ENCODE measurements at regions not wholly inside any gene's neighbourhood (a gene's known extent, or its start where the extent isn't known, plus 50 kb on each side); places are given as distances from the start of the nearest gene placed in this dataset.

DNA sequence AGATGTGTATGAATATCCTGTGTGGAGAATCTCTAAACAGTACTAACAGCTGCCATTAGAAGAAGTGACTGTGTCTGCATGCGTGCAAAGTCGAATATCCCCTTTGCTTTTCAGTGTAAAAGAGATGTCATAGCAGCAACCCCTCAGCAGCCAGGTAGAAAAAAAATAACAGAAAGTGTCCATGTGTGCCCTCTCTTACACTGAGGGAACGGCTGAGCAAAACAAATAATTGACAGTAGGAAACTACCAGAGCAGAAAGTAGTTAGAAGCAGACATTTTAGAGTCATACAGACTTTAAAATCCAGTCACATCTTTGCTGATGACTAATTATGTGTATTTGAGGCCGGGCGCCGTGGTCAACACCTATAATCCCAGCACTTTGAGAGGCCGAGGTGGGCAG lies 370.8 kb downstream of the GPM6A start:
- DNase-seq (ENCODE audit: low spot score) = no peak

DNA sequence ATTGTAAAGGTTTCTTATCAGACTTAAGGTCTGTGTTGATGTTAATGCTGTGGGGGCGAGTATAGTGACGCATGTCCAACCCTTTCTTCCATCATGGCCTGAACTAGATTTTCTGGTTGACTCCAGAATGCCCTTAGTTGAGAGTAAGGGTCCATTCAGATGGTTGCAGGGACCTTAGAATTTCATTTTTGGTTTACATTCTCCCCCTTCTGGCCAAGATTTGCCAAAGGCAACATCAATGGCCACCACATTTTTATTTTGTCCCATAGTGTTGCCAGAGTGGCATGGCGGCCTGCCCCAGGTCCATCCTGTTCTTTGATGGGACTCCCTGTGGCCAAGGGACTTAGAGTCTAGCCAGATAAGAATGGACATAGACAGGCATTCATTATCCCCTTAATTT lies 368.5 kb downstream of the GPM6A start:
- DNase-seq (ENCODE audit: low spot score) = no peak

DNA sequence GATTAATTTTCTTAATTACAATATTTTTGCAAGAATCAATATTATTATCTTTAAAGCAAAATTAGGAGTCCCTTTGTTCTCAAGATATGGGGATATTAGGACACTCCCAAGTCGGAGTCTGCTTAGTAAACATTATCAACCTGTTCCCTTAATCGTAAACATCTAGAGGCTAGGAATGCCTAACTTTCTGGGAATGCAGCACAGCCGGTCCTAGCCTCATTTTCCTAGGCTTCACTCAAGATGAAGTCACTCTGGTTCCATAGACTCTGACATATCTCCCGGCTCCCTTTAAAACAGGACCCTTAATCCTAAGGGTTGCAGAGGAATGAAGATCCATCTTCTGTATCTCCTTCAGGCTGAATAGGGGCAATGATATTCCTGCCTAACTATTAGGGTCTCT lies 367.6 kb downstream of the GPM6A start:
- DNase-seq (ENCODE audit: low spot score) = no peak

DNA sequence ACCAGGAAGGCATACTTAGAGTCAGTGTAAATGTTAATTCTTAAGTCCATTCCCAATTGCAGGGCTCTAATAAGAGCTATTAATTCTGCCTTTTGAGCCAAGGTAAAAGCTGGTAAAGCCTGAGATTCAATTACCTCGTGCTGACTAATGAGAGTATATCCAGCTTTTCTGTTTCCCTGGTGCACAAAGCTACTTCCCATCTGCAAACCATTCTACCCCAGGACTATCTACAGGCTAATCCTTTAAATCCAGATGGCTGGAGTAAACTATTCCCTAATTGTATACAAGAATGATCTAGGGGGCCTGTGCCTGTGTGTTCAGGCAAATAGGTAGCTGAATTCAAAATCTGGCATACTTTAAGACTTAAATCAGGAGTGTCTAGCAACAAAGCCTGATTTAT lies 365.0 kb downstream of the GPM6A start:
- no peak for DNase-seq (ENCODE audit: low spot score)

DNA sequence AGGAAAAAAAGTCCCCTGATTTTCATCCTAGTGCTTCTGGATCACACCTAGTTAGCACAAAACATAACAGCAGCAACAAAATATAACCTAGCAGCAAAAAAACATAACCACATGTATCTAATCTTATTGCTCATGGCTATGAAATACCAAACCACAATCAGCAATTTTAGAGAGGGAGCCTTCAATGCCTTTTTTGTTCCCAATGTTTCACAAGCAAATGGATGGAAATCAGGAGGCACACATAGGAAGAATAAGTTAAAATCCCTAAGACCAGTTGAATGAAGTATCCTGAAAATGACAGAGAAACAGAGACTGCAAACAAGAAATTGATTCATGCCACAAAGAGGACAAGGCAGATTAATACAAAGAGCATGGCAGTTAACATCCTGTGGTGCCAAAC lies 361.6 kb downstream of the GPM6A start:
- no peak for DNase-seq (ENCODE audit: low spot score)

DNA sequence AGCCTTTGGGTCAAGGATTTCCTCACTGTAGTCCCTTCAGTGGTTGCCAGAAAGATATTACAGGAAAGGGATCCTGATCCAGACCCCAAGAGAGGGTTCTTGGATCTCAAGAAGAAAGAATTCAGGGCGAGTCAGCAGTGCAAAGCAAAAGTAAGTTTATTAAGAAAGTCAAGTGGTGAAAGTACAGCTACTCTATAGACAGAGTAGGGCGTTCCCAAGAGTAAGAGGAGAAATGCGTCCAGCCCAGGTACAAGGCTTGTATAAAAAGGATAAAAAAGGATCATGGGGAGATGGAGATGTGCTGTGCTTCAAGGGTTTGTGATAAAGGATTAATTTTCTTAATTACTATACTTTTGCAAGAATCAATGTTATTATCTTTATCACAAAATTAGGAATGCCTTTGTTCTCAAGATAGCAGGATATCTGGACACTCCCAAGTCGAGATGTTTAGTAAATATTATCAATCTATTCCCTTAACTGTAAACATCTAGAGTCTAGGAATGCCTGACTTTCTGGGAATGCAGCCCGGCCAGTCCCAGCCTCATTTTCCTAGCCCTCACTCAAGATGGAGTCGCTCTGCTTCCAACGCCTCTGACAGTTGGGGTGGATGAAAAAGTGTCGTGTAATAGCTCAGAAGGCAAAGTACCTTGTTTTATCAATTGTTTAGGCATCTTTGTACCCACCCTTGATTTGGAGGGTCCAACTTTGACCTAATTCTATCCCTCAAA lies 360.7 kb downstream of the GPM6A start:
- no peak for DNase-seq (ENCODE audit: low spot score)

DNA sequence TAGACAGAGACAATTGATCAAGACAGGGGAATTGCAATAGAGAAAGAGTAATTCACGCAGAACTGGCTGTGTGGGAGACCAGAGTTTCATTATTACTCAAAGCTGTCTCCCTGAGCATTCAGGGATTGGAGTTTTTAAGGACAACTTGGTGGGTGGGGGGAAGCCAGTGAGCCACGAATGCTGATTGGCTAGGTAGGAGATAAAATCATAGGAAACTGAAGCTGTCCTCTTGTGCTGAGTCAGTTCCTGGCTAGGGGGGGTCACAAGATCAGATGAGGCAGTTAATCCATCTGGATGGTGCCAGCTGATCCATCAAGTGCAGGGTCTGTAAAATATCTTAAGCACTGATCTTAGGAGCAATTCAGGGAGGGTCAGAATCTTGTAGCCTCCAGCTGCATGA lies 358.6 kb downstream of the GPM6A start:
- DNase-seq (ENCODE audit: low spot score) = no peak

DNA sequence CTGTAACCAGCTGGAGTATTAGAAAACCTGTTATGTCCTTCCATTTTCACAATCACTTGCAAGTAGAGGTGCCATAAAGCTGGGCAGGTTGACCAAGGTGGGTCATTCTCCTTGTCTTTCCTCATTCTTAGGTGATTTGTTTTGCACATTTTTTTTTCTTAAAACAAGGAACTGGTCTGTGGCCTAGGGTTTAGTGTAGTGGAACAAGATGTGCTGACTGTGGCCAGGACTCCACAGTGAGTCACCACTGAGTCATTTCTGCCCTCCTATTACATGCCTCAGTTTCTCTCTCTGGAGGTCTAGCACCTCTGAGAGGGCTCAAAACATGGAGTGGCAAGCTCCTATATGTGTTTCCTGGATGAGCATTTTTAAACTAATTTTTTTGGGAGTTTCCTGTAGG lies 355.9 kb downstream of the GPM6A start:
- no peak for DNase-seq (ENCODE audit: low spot score)

DNA sequence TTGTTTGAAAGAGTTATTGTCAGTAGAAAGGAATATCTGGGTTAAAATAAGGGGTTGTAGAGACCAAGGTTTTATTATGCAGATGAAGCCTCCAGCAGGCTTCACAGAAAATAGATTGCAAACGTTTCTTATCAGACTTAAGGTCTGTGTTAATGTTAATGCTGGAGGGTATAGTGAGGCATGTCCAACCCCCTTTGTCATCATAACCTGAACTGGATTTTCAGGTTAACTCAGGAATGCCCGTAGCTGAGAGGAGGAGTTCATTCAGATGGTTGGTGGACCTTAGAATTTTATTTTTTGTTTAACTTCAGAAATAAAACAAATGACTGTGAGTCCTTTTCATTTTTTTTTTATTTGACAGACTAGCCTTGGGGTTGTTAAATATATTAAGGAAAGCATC lies 354.1 kb downstream of the GPM6A start:
- no peak for DNase-seq (ENCODE audit: low spot score)

DNA sequence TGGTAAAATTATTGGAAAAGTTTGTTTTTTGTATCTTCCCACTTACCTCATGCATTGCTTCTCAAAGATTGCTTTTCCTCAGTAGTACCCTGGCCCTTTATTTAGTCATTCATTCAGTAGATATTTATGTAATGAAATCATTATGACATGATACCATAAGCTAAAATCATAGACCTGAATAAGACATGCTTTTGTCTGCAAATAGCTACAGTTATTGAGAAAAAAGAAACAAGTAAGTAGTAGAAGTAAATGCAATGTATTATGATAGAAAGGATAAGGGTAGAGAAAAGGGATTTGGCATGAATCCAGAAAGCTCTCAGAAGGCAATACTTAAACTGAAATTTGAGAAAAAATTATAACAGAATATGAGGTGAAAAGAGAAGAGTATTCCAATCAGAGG lies 352.5 kb downstream of the GPM6A start:
- no peak for DNase-seq (ENCODE audit: low spot score)

DNA sequence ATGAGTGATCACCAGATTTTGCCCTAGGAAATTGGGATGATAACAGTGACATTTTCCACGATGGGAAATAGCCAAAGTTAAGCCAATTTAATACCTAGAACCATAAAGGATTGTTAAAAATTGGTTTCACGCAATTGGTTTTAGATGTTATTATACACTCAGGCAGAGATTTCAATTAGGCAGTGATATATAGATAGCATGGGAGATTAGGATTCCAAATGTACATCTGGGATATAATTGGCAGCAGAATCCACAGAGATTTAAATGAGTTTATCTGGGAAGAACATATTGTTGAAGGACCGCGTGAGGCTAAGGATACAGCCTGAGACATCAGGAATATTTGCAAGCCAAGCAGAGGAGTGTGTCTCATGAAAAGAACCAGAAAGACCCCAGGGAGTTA lies 351.6 kb downstream of the GPM6A start:
- no peak for DNase-seq (ENCODE audit: low spot score)

DNA sequence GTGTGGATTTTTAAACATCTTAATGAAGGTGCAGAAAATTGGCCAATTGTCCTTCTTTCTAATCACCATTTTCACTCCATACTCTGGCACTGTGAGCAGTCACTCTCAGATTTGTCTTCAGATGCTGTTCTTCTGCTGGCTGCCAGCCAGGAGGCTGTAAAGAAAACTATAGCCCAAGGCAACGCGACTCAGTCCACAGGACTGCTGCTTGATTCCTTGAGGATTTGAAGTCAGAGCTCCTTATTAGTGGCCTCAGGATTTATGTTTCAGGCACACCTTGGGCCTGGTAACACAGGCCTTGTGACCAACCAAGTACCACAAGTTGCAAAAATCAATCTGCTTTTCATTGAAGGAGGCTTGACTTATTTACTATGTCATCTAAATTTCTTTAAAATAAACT lies 342.6 kb downstream of the GPM6A start:
- no peak for DNase-seq (ENCODE audit: low spot score)

DNA sequence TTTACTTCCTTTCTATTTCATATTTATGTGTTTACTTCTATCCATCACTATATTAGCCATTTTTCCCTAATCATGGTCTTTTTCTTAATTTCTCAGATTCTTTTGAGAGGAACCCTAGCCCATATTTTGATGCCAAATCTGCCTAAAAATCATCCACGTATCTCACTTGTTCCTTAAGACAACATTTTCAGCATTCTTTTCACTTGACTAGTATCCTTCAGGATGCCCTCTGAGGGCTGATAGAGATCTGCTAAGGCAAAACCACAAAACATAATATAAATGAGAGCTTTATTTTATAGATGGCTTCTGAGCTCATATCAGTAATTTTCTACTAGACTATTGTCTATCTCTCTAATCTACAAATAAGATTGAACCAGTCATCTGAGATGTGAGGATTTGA lies 341.9 kb downstream of the GPM6A start:
- no peak for DNase-seq (ENCODE audit: low spot score)

DNA sequence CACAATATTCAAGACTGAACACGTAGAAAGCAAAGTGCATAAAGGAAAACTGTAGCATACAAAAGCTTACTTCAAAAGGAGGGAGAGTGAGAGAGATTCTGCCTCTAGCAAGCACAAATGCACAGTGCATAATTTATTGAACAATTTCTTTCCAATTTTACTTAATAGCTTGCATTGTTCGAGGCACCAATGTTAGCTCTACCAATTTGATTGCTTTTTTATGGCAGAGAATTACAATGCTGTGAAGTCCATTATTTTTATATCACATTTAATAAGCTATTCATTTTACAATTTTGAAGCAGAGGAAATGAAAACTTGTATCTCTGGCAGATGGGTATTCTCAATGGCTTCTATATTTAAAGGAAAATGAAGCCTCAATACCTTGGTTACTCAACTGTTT lies 331.7 kb downstream of the GPM6A start:
- DNase-seq (ENCODE audit: low spot score) = no peak

DNA sequence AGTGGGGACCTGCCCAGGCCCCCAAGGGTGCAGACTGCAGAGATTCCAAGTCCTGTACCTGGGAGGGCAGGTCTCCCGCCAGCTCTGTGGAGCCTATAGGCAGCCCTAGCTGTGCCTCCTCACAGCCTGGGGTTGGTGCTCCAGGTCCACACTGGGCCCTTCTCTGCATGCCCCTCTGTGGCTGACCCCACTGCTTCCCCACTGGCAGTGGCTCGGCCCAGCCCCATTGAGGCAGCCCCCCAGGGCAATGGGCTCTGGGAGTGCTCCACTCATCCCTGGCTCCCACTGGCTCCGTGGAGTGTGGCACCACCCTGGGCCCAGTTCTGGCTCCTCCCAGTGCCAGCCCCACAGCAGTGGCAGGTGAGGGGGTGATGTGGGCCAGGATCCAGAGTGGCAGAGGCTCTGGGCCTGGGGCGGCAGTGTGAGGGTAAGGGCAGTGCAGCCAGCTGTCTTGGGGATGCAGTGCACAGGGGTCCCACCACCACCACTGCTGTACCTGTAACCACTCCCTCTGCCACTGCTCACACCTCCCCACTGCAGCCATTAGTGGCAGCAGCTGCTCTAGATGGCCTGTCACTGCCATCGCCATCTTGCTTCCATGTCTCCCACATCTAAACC lies 312.2 kb downstream of the GPM6A start:
- DNase-seq (ENCODE audit: low spot score) = no peak

DNA sequence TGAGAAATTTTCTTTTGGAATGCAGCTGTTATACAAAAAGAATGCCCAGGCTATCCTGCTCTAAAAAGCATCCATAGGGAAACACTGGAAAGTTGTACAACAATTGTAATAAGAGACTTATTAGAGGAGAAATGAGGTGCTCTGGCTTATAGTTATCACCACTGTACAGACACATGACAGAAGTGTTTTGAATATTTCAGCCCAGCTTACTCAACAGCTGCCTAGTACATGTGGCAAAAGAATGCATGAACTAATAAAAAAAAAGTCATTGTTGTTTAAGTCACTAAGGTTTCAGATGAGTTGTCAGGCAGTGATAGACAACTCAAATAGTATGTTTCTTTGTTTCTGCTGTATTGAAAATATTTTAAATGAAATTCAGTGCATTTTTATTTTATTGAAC lies 307.7 kb downstream of the GPM6A start:
- no peak for DNase-seq (ENCODE audit: low spot score)

DNA sequence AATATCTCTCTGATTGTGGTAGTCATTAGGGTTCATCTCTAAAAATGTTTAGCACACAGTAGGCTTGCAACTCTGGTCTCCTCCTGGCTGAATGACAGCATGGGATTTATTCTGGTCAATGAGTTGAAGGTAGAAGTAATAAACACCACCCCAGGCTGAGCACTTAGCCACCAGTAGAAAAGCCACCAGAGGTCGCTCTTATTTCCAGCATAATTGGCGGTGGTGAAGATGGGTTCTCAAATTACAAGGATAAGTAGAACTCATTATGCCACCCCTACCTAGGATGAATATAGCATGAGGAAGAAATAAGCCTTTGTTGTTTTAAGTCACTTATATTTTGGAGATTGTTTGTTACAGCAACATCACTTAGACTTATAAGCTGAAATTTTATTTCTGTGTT lies 302.7 kb downstream of the GPM6A start:
- peak; percentile 8 for DNase-seq (ENCODE audit: low spot score)

DNA sequence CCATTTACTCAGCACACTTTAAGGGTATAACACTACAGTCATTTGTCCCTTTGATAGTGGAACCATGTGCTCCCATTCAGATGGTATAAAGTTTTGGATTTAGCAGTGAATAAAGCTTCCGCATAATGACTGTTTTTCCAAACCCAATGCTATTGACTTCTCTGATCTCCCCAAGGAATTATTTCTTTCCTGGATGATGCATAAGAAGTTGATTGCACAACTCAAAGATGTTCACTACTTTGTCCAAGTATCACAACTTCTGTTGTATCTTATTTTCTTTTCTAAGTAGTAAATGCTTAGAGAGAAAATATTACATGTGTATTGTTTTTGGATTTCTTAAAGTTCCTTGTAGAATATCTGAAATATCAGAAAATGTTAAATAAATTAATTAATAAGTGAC lies 300.2 kb downstream of the GPM6A start:
- no peak for DNase-seq (ENCODE audit: low spot score)

DNA sequence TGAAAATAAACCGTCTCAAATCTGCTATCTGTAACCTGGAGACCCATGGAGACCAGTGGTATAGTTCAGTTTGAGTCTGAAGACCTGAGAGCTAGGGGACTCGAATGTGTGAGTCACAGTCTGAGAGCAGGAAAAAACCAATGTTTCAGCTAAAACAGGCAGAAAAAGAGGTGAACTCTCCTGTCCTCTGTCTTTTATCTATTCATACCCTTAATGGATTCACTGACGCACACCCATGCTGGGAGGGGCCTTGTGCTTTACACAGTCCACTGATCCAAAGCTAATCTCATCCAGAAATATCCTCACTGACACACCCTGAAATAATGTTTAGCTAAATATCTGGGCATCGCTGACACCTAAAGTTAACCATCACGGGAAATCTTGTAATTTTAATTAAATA lies 297.9 kb downstream of the GPM6A start:
- no peak for DNase-seq (ENCODE audit: low spot score)

DNA sequence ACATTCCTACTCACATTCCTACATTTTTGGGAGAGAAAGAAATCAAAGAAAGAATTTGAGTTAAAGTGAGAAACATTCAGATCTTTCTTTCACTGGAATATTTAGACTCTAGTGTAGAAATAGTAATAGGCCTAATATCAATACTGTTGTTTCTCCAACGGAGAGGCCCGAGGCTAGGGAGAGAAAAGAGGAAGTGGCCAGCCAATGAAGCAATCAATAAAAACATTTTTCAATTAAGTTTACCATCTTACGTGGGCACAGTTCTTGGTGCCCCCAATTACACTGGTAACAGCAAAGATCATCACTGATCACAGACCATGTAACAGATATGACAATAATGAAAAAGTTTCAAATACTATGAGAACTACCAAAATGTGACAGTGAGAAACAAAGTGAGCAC lies 281.4 kb downstream of the GPM6A start:
- no peak for DNase-seq (ENCODE audit: low spot score)

DNA sequence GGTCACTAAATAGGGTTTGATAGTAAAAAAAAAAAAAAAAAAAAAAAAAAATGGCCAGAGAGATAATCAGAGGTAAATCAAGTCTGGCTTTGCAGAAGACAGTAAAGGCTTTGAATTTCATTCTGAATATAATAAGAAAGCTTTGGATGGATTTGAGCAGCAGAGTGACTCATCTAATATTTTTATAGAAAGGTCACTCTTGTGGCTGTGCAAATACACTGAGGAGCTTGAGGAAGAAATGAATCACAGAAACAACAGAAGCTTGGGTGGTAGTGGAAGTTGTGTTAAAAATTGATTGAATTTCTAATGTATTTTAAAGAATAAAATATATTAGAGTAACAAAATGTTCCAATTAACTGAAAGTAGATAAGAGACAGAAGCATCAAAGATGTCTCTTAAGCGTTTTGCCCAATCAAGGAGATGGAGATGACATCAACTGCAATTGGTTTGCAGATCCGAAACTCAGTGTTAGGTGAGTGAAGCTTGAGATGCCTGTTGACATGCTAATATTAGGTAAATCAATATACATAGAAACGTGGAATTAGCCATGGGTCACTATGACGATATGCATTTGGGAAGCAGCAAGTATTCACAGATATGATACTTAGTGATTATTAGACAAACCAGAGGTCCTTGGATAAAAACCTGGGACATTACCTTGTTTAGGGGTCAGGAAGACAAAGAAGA lies 280.5 kb downstream of the GPM6A start:
- DNase-seq (ENCODE audit: low spot score) = no peak

DNA sequence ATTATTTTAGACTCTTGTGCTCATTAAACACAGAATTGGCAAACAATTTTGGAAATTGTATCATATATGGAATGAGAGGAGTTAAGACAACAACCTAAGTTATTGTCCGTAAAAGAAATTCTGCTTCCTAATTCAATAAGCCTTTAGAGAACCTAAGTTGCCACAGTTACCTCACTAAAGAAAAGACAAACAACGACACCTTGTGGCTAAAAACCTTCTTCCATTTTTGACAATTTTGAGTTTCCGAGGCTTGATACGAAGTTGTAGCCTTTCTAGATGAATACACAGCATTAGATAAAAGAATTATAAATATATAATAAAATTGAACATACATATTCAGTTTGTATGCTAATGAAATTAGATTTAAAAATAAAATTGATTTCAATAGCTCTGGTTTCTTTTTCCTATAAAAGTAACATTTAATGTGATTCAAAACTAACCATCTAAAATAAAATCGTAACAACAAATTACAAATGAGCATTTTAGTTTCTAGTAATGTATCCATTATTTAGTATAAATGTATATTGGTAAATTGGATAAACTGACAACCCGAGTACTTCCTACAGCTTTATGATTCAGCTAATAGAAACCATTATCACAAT lies 275.1 kb downstream of the GPM6A start:
- DNase-seq (ENCODE audit: low spot score) = no peak

DNA sequence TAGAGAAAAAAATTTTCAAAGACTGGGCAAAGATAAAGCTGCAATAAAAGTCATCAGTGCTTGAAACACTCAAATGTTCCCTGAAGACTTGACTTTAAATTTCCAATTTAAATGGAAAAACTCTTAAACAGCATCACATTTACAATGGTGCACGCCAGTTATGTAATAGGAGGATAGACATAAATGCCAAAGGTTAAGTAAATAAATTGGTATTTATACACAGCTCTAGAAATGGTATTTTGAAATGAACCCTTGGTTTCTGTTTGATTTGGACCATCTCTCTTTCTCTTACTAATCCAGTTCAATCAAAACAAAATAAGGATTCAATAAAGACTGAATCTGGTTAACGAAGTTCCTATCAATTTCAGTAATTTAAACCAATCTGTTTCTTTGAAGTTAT lies 272.6 kb downstream of the GPM6A start:
- no peak for DNase-seq (ENCODE audit: low spot score)
